ENCODE measurements at regions not wholly inside any gene's neighbourhood (a gene's known extent, or its start where the extent isn't known, plus 50 kb on each side); places are given as distances from the start of the nearest gene placed in this dataset.

- no peak for DNase-seq (ENCODE audit: low read depth)
- H3K4me3 ChIP-seq (replicated peaks; ENCODE audit: low read depth, low read length): no peak overlapping the region
- TF ChIP-seq, protein P1, sequence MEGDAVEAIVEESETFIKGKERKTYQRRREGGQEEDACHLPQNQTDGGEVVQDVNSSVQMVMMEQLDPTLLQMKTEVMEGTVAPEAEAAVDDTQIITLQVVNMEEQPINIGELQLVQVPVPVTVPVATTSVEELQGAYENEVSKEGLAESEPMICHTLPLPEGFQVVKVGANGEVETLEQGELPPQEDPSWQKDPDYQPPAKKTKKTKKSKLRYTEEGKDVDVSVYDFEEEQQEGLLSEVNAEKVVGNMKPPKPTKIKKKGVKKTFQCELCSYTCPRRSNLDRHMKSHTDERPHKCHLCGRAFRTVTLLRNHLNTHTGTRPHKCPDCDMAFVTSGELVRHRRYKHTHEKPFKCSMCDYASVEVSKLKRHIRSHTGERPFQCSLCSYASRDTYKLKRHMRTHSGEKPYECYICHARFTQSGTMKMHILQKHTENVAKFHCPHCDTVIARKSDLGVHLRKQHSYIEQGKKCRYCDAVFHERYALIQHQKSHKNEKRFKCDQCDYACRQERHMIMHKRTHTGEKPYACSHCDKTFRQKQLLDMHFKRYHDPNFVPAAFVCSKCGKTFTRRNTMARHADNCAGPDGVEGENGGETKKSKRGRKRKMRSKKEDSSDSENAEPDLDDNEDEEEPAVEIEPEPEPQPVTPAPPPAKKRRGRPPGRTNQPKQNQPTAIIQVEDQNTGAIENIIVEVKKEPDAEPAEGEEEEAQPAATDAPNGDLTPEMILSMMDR (IDR thresholded peaks at IDR 0.05; ENCODE audit: low read length, missing control alignments): no peak
Observed at GRCh38 chr2:64904413-64905329, 84.5 kb upstream of the SLC1A4 start.

DNA sequence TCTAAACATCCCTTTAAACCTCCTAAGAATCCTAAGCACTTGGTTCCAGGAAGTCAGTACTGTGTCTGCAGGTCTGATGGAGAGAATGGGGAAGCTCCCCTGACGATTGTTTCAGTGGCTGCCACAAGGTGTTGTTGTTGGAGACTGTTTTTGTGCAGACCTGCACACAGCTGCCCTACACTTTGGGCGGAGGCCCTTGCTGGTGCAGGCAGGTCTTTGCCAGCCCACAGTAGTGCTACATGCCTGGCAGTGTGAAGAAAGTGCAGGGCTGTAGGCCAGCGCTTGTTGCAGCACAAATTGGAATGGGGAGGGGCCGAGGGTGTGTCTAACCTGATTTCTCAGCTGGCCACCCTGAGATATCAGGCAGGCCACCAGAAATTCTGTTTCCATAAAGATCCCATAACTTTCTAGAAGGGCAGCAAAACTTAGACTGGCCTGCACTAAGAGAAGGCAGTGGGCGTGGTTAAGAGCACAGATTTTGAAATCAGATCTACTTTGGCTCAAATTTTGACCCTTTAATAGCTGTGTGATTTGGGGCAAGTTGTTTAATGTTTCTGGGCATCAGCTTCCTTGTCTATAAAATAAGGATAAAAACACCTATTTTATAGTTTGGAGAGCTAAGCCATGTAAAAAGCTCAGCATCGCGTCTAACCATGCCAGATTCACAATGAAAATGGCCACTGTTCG, 83.7 kb upstream of the SLC1A4 start:
- H3K4me3 ChIP-seq (replicated peaks; ENCODE audit: low read depth, low read length): no peak overlapping the region
- no peak for DNase-seq (ENCODE audit: low read depth)
- TF ChIP-seq, protein P1 (IDR thresholded peaks at IDR 0.05; ENCODE audit: low read length, missing control alignments): no peak

DNA sequence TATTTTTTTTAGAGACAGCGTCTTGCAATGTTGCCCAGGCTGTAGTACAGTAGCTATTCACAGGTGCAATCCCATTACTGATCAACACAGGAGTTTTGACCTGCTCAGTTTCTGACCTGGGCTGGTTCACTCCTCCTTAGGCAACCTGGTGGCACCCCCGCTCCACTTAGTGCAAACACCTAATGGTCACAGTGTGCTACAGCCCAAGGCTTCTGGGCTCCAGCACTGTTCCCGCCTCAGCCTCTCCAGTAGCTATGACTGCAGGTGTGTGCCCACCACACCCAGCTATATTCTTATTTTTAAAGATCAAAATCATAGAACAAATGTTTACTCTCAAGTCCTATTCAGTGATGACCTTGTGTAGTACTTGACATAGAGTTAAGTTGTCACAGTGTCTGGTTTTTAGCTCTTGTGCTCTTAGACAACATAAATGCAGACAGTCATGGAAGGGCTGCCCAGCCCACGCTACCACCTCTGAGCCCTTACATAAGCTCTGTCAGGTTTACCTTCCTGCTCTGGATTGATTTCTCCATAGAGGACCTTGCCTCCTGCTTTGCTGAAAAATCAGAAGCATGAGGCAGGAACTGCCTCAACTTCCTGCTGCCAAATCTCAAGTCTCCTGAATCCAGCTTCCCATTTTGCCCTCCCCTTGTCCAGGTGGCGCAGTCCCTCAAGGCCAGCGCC, 82.2 kb upstream of the SLC1A4 start:
- TF ChIP-seq, protein P1 (IDR thresholded peaks at IDR 0.05; ENCODE audit: low read length, missing control alignments): no peak
- no peak overlapping the region for H3K4me3 ChIP-seq (replicated peaks; ENCODE audit: low read depth, low read length)
- no peak for DNase-seq (ENCODE audit: low read depth)

GRCh38 chr2:64908406-64908805, 80.8 kb upstream of the SLC1A4 start:
- DNase-seq (ENCODE audit: low read depth): no peak
- TF ChIP-seq, protein P1 (IDR thresholded peaks at IDR 0.05; ENCODE audit: low read length, missing control alignments): no peak
- H3K4me3 ChIP-seq (replicated peaks; ENCODE audit: low read depth, low read length): no peak overlapping the region

DNA sequence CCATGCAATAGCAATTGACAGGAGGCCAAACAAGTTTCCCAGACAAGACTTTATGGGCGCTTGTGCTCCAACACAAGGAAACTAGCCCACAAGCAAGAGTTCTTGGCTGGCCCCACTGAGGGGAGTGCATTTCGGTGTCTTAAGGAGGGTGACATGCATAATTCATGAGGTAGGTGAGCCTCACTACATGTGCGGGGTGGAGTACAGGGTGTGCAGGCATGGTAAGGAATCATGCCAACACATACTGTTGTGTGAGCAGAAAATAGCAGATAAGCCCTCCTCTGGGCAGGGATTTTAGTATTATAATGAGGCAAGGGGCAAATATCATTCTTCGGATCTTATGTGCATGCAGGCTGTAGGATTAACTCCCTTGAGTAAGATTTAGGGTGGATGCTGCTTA, 78.7 kb upstream of the SLC1A4 start:
- TF ChIP-seq, protein P1 (IDR thresholded peaks at IDR 0.05; ENCODE audit: low read length, missing control alignments): no peak
- H3K4me3 ChIP-seq (replicated peaks; ENCODE audit: low read depth, low read length): no peak overlapping the region
- DNase-seq (ENCODE audit: low read depth): no peak

- no peak overlapping the region for H3K4me3 ChIP-seq (replicated peaks; ENCODE audit: low read depth, low read length)
- no peak for DNase-seq (ENCODE audit: low read depth)
- TF ChIP-seq, protein P1 (IDR thresholded peaks at IDR 0.05; ENCODE audit: low read length, missing control alignments): no peak
Observed at GRCh38 chr2:64910972-64911433, 78.2 kb upstream of the SLC1A4 start.

All from fibroblast of pulmonary artery (primary cell).